ENCODE measurements at regions not wholly inside any gene's neighbourhood (a gene's known extent, or its start where the extent isn't known, plus 50 kb on each side); places are given as distances from the start of the nearest gene placed in this dataset.
"Not testable (repeated sequence)": the region's sequence is repeated elsewhere in the genome, so short reads cannot be mapped to it uniquely, and the experiment has no call there.

- not testable (repeated sequence) for DNase-seq
Measured at GRCh38 chr4:180360113-180360512, 1883.1 kb upstream of the TENM3 start.

GRCh38 chr4:180363815-180364214, 1879.4 kb upstream of the TENM3 start:
- DNase-seq: no peak

DNA sequence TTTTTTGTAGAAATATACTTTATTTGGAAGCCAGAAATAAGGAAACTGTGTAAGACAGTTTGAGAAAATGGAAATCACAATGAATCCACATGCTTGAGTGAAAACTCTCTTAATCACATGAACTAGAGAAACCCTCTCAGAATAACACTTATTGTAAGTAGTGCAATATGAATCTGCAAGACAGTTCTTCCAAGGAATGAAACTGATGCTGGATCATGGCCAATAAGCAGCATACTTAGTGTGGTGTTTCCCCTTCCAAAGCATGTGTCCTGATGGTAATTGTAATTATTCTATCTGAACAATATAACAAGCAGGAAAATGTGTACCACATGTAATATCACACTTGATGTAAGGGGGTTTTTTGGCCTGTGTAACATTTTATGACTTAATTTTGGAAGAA, 1870.5 kb upstream of the TENM3 start:
- DNase-seq: no peak

DNA sequence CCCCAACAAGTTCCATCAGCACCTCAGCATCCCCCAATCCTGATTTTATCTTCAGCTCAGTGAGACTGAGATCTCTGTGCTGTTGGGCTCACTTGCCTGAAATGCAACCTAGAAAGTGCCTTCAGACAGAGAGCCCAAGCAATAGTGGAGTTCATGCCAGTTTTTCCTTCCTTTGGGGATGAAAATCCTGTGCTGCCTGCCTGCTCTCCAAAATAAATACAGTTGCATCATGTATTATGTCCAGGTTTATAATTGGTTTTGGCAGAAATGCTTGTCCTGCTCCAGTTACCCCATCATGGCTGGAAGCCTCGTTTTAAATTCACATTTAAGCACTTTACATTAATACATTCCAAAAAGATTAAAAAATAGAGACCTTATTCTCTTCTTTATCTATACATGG, 1865.5 kb upstream of the TENM3 start:
- no peak for DNase-seq

- peak; percentile 14 for DNase-seq
Measured at GRCh38 chr4:180380733-180381132, 1862.5 kb upstream of the TENM3 start.

DNA sequence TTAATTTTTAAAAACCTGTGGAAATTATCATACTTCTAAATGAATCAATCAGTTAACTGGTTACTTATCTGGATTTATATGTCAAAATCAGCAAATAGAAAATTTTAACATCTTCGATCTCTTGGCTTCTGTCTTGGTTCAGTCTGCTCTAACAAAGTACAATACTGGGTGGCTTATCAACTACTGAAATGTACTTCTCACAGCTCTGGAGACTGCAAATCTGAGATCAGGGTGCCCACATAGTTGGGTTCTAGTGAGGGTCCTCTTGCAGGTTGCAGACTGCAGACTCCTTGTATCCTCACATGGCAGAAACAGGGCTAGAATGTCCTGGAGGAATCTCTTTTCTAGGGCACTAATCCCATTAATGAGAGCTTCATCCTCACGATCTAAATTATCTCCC, 1851.6 kb upstream of the TENM3 start:
- DNase-seq: no peak

DNA sequence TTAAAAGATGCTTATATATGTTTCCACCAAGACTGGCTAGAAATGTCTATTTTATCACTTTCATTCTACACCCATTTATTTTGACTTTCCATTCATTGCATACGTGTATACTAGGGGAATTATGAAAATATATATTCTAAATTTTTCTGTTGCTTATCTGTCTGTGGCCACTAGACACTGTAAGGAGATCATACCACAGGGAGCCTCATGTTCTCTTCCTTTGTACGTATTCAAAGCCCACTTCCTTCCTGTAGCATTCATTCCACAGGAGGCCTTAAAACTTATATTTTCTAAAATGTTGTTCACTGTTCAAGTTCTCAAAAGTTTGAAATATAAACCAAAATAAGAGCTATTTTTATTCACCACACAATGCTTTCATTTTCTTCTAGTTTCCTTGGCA, 1848.9 kb upstream of the TENM3 start:
- DNase-seq: no peak

- no peak for DNase-seq
Measured at GRCh38 chr4:180394730-180395129, 1848.5 kb upstream of the TENM3 start.

GRCh38 chr4:180398564-180398963, 1844.6 kb upstream of the TENM3 start:
- DNase-seq: no peak

GRCh38 chr4:180407275-180407885, 1835.8 kb upstream of the TENM3 start:
- no peak for DNase-seq

- no peak for DNase-seq
Measured at GRCh38 chr4:180418819-180419531, 1824.2 kb upstream of the TENM3 start.

- DNase-seq: no peak
Measured at GRCh38 chr4:180422989-180423711, 1820.1 kb upstream of the TENM3 start.

GRCh38 chr4:180423712-180424057, 1819.5 kb upstream of the TENM3 start:
- DNase-seq: no peak

DNA sequence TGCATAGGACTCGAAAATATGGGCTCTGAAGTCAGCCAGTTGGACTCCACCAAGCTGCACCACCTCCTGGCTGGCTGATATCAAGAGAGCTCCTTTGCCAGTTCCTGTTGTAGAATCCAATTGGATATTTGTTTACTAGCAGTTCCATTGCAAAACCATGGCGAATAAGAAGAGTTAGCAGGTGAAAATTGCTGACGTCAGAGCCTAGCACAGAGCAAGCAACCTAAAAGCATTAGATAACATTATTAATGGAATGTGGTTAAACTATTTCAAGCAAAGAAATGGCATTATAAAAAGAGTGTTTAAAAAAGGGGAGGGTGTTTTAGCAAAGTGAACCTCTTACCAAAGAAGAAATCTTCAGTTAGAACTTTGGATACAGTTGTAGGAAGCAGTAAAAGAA, 1816.3 kb upstream of the TENM3 start:
- no peak for DNase-seq

- no peak for DNase-seq
Measured at GRCh38 chr4:180430283-180430682, 1812.9 kb upstream of the TENM3 start.

- no peak for DNase-seq
Measured at GRCh38 chr4:180434131-180434895, 1808.9 kb upstream of the TENM3 start.

DNA sequence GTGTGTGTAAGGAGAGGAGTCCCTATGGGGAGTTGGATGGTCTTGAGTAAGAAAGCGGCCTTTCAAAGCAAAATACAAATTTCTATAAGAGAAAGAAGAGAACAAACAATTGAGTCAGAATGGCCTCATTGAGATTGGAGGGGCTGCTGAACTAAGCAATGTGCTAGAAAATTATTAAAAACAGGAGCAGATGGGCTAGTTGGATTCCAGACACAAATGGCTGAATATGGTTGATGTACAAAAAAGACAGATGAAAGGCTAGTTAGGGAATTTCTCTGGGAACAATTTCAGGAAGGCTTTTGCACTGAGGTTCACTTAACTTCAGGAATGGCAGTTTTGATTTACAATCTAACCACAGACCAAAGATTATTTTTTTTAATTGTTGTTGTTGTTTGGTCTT, 1806.8 kb upstream of the TENM3 start:
- DNase-seq: no peak

DNA sequence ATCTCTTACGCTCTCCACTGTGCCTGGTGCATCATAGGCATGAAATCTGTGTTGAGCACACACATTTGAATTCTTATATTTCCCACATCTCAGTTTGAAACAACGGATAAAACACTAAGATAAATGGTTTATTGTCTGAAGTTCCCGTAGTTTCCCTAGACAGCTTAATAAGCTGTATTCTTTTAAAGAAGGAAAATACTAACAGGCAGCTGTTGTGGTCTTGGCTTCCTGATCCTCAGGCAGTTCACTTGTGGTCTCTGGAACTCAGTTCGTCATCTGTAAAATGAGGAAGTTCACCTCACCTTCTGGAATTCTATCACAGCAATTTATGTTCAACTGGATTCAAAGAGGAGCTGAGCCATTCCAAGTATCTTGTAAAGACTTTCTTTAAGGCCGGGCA, 1805.6 kb upstream of the TENM3 start:
- DNase-seq: no peak

GRCh38 chr4:180448306-180448705, 1794.9 kb upstream of the TENM3 start:
- DNase-seq: no peak

GRCh38 chr4:180449395-180449956, 1793.7 kb upstream of the TENM3 start:
- DNase-seq: peak; percentile 7

- DNase-seq: no peak
Measured at GRCh38 chr4:180455226-180455625, 1788.0 kb upstream of the TENM3 start.

- DNase-seq: no peak
Measured at GRCh38 chr4:180456928-180457327, 1786.3 kb upstream of the TENM3 start.

GRCh38 chr4:180462116-180462515, 1781.1 kb upstream of the TENM3 start:
- no peak for DNase-seq

All from amniotic stem cell (primary cell).